HG02759 (cell line): ENCODE measurements at regions not wholly inside any gene's neighbourhood (a gene's known extent, or its start where the extent isn't known, plus 50 kb on each side); places are given as distances from the start of the nearest gene placed in this dataset.

Source experiments
- ATAC-seq: cut with Tn5 transposase; IDR thresholded peaks from one replicate; pipeline ENCODE4 v1.9.1; 2021; ENCODE audit warnings: mild to moderate bottlenecking, moderate library complexity; ENCODE audit not compliant: unreplicated experiment

DNA sequence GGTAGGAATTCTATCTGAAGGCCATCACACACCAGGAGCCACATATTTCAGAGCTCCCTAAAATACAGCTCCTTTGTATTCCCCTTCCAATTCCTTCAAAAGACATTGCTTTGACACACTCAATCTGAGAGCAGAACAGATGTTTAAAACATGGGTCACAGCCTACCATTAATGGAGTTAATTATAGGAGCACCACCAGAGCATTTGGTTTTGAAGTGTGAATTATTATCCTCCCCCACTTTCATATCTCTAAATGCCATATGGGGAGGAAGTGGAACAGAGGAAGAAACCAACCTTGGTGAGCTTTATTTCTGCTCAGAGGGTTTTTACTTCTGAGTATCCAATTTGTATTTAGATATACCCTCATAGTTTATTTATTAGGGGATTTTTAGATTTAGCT, 50.7 kb upstream of the TNFRSF21 start:
- peak; percentile 67 for ATAC-seq

DNA sequence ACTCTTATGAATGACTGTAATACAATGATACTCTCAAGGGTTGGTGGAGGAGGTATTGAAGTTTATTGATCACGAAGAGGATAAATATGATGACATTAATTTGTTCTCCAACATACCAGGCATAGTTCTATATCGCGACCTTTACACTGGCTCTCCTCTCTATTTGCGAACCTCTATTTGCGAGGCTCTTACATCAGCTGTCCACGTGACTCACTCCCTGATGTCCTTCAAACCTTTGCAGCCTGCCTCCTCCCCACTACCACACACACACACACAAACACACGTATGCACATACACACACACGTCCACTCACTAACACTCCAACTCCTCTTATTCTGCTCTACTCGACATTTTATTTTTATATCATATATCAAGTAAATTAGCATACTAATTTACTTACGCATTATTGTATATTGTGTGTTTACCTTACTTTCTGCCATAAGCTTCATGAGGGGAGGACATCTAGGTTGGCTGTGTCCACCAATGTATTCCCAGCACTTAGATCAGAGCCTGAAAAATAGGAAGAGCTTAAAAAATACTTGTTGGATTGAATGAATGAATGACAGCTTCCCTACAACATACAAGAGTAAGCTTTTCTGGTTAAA, 53.3 kb upstream of the TNFRSF21 start:
- ATAC-seq, result no peak

DNA sequence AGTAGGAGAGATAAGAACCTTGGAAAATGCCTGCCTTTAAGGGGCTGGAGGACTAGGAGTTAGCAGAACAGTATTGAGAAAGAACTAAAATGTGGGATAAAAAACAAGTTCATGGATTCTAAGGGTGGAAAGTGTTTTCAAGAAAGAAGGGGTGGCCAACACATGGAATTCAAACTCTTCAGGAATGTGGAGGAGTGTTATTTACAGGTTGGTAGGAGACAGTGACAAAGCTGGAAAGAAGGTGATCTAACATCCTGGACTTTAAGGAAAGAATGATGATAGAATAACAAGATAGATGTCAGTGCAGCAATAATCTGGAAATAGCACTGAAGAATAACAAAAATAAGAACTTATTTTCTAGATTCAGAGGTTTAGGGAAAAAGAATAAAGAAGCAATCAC, 54.0 kb upstream of the TNFRSF21 start:
- ATAC-seq, result no peak

DNA sequence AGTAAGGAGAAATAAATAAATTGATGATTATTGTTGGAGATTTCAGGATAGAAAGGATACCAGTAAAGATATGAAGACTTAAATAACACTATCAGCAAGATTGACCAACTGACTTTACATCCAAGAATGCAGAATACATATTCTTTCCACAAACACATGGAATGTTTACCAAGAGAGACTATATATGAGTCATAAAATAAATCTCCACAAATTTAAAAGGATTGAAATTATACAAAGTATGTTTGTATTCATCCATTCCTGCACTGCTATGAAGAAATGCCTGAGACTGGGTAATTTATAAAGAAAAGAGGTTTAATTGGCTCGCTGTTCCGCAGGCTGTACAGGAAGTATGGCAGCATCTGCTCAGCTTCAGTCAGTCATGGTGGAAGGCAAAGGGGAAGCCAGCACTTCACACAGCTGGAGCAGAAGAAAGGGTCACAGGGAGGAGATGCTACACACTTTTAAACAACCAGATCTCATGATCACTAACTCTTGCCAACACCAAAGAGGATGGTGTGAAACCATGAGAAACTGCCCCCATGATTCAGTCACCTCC, 56.7 kb upstream of the TNFRSF21 start:
- ATAC-seq, result no peak

DNA sequence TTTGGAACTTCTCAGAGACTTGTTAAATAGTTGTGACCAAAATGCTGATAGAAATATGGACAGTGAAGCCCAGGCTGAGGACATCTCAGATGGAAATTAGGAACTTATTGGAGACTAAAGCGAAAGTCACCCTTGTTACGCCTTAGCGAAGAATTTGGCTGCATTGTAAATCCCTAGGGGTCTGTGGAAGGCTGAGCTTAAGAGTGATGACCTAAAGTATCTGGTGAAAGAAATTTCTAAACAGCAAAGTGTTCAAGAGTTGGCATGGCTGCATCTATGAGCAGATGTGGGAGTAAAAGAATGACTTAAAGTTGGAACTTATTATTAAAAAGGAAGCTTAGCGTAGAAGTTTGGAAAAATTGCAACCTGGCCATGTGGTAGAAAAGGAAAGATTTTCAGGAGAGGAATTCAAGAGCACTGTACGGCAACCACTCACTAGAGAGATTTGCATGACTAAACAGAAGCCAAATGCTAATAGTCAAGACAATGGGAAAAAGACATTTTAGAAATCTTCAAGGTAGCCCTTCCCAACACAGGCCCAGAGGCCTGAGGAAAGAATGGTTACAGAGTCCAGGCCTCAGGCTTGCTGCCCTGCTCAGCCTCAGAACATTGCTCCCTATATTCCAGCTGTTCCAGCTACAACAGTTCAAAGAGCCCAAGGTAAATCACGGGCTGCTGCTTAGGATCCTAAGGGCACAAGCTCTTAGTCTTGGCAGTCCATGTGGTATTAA, 61.6 kb upstream of the TNFRSF21 start:
- ATAC-seq, result no peak

DNA sequence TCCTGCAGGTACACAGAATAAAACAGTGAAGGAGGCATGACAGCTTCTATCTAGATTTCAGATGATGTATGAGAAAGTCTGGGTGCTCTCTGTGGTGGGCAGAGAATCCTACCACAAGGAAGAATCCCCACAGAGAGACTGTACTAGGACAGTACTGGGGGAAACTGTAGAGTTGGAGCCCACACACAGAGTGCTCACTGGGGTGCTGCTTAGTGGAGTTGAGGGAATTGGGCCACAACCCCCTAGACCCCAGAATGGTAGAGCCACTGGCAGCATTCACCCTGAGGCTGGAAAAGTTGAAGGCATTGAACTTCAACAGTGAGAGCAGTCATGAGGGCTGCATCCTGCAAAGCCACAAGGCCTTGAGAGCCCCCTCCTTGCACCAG, 62.2 kb upstream of the TNFRSF21 start:
- no peak for ATAC-seq

DNA sequence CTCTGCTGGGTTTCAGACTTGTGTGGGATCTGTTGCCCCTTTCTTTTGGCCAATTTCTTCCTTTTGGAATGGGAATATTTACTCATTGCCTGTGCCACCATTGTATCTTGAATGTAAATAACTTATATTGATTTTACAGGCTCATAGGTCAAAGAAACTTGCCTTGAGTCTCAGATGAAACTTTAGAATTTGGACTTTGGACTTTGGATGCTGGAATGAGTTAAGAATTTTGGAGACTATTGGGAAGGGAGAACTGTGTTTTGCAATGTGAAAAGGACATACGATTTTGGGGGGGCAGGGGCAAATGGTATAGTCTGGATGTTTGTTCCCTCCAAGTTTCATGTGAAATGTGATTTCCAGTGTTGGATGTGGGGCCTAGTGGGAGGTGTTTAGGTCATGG, 62.6 kb upstream of the TNFRSF21 start:
- ATAC-seq, result no peak

GRCh38 chr6:47375426-47375825, 65.7 kb upstream of the TNFRSF21 start:
- ATAC-seq, result no peak

GRCh38 chr6:47376930-47377329, 67.2 kb upstream of the TNFRSF21 start:
- ATAC-seq, result no peak

- no peak for ATAC-seq
Measured at GRCh38 chr6:47377971-47378370, 68.3 kb upstream of the TNFRSF21 start.

GRCh38 chr6:47379328-47379727, 69.6 kb upstream of the TNFRSF21 start:
- ATAC-seq, result no peak

GRCh38 chr6:47380251-47380650, 70.5 kb upstream of the TNFRSF21 start:
- ATAC-seq, result no peak

DNA sequence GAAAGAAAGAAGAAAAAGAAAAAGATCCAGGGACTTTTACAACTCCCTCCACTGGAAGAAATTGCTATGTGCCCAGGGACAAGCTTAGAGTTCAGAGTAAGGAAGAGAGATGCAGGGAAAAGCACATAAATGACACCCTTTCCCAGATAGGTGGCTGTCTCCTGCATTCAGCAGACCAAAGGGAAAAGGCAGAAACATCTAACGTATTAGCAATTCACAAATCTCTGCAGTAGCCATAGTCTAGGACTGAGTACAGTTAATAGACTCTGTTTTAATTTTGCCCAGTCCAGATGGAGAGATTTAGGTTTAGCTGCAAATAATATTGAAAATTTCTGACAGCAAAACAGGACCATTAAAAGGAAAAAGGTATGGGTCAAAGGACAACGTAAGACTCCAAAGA, 71.3 kb upstream of the TNFRSF21 start:
- ATAC-seq, result no peak

GRCh38 chr6:47383360-47383759, 73.7 kb upstream of the TNFRSF21 start:
- no peak for ATAC-seq

- ATAC-seq, result no peak
Measured at GRCh38 chr6:47391675-47392074, 82.0 kb upstream of the TNFRSF21 start.

- ATAC-seq, result no peak
Measured at GRCh38 chr6:47392251-47392650, 82.5 kb upstream of the TNFRSF21 start.

DNA sequence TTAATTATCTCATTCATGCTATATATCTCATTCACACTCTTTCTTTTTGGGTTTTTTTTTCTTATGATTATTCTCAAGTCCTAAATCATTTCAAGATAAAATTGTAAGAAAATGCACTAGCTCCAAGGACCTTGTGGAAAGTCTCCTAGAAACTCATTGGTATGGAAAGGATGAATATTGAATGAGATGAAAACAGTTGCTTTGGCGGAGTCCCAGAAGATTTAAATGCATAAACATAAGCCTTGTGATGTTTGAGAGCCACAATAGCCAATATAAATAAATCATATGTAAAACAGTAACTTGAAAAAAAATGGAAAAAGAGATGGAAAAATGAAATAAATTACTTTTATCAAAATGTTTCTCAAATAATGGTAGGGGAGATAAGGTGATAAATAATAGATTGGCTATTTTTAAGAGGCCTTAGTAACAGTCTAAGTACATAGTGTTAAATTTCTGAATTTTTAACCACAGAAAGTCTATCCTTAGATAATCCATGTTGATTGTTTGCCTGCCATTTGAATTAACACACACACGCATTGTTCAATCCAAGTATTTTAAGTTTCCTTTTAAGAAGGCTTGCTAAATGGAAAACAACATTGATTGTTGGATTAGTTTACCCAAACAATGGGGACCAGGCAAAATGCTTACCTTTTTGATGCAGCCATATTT, 81.1 kb upstream of the CD2AP start:
- ATAC-seq, result no peak

- no peak for ATAC-seq
Measured at GRCh38 chr6:47400581-47400980, 77.0 kb upstream of the CD2AP start.

DNA sequence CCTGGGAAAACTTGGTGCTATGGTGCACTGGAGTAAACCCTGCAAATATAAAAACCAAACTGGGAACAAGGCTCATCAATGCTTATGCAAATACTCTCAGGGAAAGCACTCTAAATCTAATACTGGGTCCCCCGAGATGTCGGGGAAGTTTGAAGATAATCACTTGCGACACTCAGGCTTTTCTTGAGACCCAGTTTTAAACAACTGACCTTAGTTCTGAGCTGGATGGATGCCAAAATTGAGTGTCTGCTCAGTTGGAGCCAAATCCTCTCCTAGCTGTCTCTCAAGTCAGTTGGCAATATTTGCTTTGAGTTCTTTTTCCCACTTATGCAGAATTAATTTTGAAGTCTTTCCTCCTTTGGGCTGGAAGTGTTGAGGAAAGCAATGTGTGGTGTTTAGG, 75.5 kb upstream of the CD2AP start:
- ATAC-seq, result no peak

DNA sequence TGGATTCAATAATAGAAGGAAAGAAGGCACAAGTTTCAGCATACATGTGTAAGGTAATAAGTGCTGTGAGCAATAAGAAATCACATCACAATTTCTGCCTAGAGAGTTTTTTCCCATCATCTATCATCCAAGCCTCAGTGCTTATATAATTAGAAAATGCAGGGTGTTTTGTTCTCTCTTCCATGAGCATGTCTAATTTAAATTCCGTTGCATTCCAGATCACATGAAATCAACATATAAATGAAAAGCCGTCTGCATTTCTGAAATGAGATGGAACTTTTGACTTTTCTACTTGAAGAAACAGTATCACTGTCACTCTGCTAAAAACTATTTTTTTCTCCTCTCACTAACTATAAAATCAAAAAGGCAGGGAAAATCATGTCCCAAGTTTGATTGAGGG, 74.5 kb upstream of the CD2AP start:
- no peak for ATAC-seq

- ATAC-seq, result no peak
Measured at GRCh38 chr6:47403801-47404200, 73.8 kb upstream of the CD2AP start.

DNA sequence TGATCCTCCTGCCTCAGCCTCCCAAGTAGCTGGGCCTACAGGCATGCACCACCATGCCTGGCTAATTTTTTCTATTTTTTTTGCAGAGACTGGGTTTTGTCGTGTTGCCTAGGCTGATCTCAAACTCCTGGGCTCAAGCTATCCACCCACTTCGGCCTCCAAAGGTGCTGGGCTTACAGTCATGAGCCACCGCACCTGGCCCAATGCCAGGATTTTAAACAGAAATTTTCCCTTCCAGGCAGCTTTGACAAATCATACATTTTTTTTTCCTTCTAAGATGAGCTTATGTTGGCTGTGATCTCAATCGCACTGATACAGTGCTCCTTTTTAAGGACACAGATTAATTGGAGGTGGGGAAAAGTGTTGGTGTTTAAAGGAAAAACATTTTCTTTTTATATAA, 73.2 kb upstream of the CD2AP start:
- no peak for ATAC-seq
